GM21381 (cell line): ENCODE measurements at regions not wholly inside any gene's neighbourhood (a gene's known extent, or its start where the extent isn't known, plus 50 kb on each side); places are given as distances from the start of the nearest gene placed in this dataset.
"Not testable (repeated sequence)": the region's sequence is repeated elsewhere in the genome, so short reads cannot be mapped to it uniquely, and the experiment has no call there.

Source experiments
- ATAC-seq: cut with Tn5 transposase; IDR thresholded peaks from one replicate; pipeline ENCODE4 v1.9.1; 2021; ENCODE audit warnings: mild to moderate bottlenecking, moderate library complexity; ENCODE audit not compliant: unreplicated experiment

- no peak for ATAC-seq
These were observed 114.3 kb upstream of the EPB41L4A start for GRCh38 chr5:112533362-112533761.

GRCh38 chr5:112534067-112534583 is 115.0 kb upstream of the EPB41L4A start:
- ATAC-seq: no peak

- ATAC-seq: peak; percentile 47
These were observed 115.7 kb upstream of the EPB41L4A start for GRCh38 chr5:112534611-112535255.

GRCh38 chr5:112535356-112535755 is 116.3 kb upstream of the EPB41L4A start:
- ATAC-seq: no peak

- not testable (repeated sequence) for ATAC-seq
These were observed 125.5 kb upstream of the EPB41L4A start for GRCh38 chr5:112544558-112544957.

- ATAC-seq: no peak
These were observed 128.0 kb upstream of the EPB41L4A start for GRCh38 chr5:112546946-112547592.

- ATAC-seq: no peak
These were observed 129.3 kb upstream of the EPB41L4A start for GRCh38 chr5:112548246-112548881.

- peak; percentile 65 for ATAC-seq
These were observed 130.1 kb upstream of the EPB41L4A start for GRCh38 chr5:112549127-112549526.

GRCh38 chr5:112549605-112550166 is 130.6 kb upstream of the EPB41L4A start:
- no peak for ATAC-seq

- no peak for ATAC-seq
These were observed 132.4 kb upstream of the EPB41L4A start for GRCh38 chr5:112551419-112552032.

- ATAC-seq: no peak
These were observed 133.1 kb upstream of the EPB41L4A start for GRCh38 chr5:112552216-112552615.

GRCh38 chr5:112552791-112553190 is 133.7 kb upstream of the EPB41L4A start:
- ATAC-seq: no peak

- ATAC-seq: no peak
These were observed 135.3 kb upstream of the EPB41L4A start for GRCh38 chr5:112554101-112554977.

- no peak for ATAC-seq
These were observed 136.1 kb upstream of the EPB41L4A start for GRCh38 chr5:112555197-112555596.

- ATAC-seq: no peak
These were observed 136.6 kb upstream of the EPB41L4A start for GRCh38 chr5:112555691-112556090.

GRCh38 chr5:112559501-112559900 is 140.4 kb upstream of the EPB41L4A start:
- not testable (repeated sequence) for ATAC-seq

GRCh38 chr5:112560371-112560770 is 141.3 kb upstream of the EPB41L4A start:
- no peak for ATAC-seq

GRCh38 chr5:112563169-112563826 is 144.2 kb upstream of the EPB41L4A start:
- no peak for ATAC-seq

- ATAC-seq: no peak
These were observed 147.2 kb upstream of the EPB41L4A start for GRCh38 chr5:112566251-112566650.

GRCh38 chr5:112569596-112569995 is 150.5 kb upstream of the EPB41L4A start:
- ATAC-seq: no peak
